ENCODE measurements at regions not wholly inside any gene's neighbourhood (a gene's known extent, or its start where the extent isn't known, plus 50 kb on each side); places are given as distances from the start of the nearest gene placed in this dataset.

- Histone ChIP-seq H3K9ac (ENCODE audit: low read length in 2 of 2) (no peak overlapping the region), H3K27ac (ENCODE audit: low read length) (no peak overlapping the region), H3K9me3 (ENCODE audit: control insufficient read depth in 2 of 2, low read length in 2 of 2) (no peaks in the 10 kb centered on the region), H3K27me3 (ENCODE audit: control insufficient read depth in 1 of 2, insufficient read depth in 2 of 2, low read length in 2 of 2) (no peaks in the 10 kb centered on the region), H3K4me3 (ENCODE audit: low read length in 2 of 2) (no peak overlapping the region), H3K36me3 (ENCODE audit: control insufficient read depth in 2 of 2, insufficient read depth in 2 of 2, low read length in 2 of 2) (no peaks in the 10 kb centered on the region), H3K4me1 (ENCODE audit: control insufficient read depth, insufficient read depth, low read length) (no peaks in the 10 kb centered on the region)
Measured at GRCh38 chr12:60114169-60114568, 518.3 kb downstream of the SLC16A7 start.

- Histone ChIP-seq H3K27ac (ENCODE audit: low read length) (no peak overlapping the region), H3K27me3 (ENCODE audit: control insufficient read depth in 1 of 2, insufficient read depth in 2 of 2, low read length in 2 of 2) (no peaks in the 10 kb centered on the region), H3K9ac (ENCODE audit: low read length in 2 of 2) (no peak overlapping the region), H3K9me3 (ENCODE audit: control insufficient read depth in 2 of 2, low read length in 2 of 2) (no peaks in the 10 kb centered on the region), H3K36me3 (ENCODE audit: control insufficient read depth in 2 of 2, insufficient read depth in 2 of 2, low read length in 2 of 2) (no peaks in the 10 kb centered on the region), H3K4me1 (ENCODE audit: control insufficient read depth, insufficient read depth, low read length) (no peaks in the 10 kb centered on the region), H3K4me3 (ENCODE audit: low read length in 2 of 2) (no peak overlapping the region)
Measured at GRCh38 chr12:60119327-60119726, 523.5 kb downstream of the SLC16A7 start.

GRCh38 chr12:60120199-60120598 is 524.4 kb downstream of the SLC16A7 start:
- Histone ChIP-seq H3K36me3 (ENCODE audit: control insufficient read depth in 2 of 2, insufficient read depth in 2 of 2, low read length in 2 of 2) (no peaks in the 10 kb centered on the region), H3K27me3 (ENCODE audit: control insufficient read depth in 1 of 2, insufficient read depth in 2 of 2, low read length in 2 of 2) (no peaks in the 10 kb centered on the region), H3K4me1 (ENCODE audit: control insufficient read depth, insufficient read depth, low read length) (no peaks in the 10 kb centered on the region), H3K9me3 (ENCODE audit: control insufficient read depth in 2 of 2, low read length in 2 of 2) (no peaks in the 10 kb centered on the region), H3K27ac (ENCODE audit: low read length) (no peak overlapping the region), H3K9ac (ENCODE audit: low read length in 2 of 2) (no peak overlapping the region), H3K4me3 (ENCODE audit: low read length in 2 of 2) (no peak overlapping the region)

GRCh38 chr12:60123557-60123956 is 527.7 kb downstream of the SLC16A7 start:
- Histone ChIP-seq H3K27me3 (ENCODE audit: control insufficient read depth in 1 of 2, insufficient read depth in 2 of 2, low read length in 2 of 2) (no peaks in the 10 kb centered on the region), H3K36me3 (ENCODE audit: control insufficient read depth in 2 of 2, insufficient read depth in 2 of 2, low read length in 2 of 2) (no peaks in the 10 kb centered on the region), H3K9ac (ENCODE audit: low read length in 2 of 2) (no peak overlapping the region), H3K4me3 (ENCODE audit: low read length in 2 of 2) (no peak overlapping the region), H3K4me1 (ENCODE audit: control insufficient read depth, insufficient read depth, low read length) (no peaks in the 10 kb centered on the region), H3K9me3 (ENCODE audit: control insufficient read depth in 2 of 2, low read length in 2 of 2) (no peaks in the 10 kb centered on the region), H3K27ac (ENCODE audit: low read length) (no peak overlapping the region)

GRCh38 chr12:60137513-60137912 is 541.7 kb downstream of the SLC16A7 start:
- Histone ChIP-seq H3K27me3 (ENCODE audit: control insufficient read depth in 1 of 2, insufficient read depth in 2 of 2, low read length in 2 of 2) (no peaks in the 10 kb centered on the region), H3K4me3 (ENCODE audit: low read length in 2 of 2) (no peak overlapping the region), H3K4me1 (ENCODE audit: control insufficient read depth, insufficient read depth, low read length) (no peaks in the 10 kb centered on the region), H3K9me3 (ENCODE audit: control insufficient read depth in 2 of 2, low read length in 2 of 2) (no peaks in the 10 kb centered on the region), H3K9ac (ENCODE audit: low read length in 2 of 2) (no peak overlapping the region), H3K27ac (ENCODE audit: low read length) (no peak overlapping the region), H3K36me3 (ENCODE audit: control insufficient read depth in 2 of 2, insufficient read depth in 2 of 2, low read length in 2 of 2) (no peaks in the 10 kb centered on the region)

GRCh38 chr12:60138526-60138925 is 542.7 kb downstream of the SLC16A7 start:
- no peak overlapping the region for H3K27ac ChIP-seq (ENCODE audit: low read length)
- H3K36me3 ChIP-seq (ENCODE audit: control insufficient read depth in 2 of 2, insufficient read depth in 2 of 2, low read length in 2 of 2), result no peaks in the 10 kb centered on the region
- H3K27me3 ChIP-seq (ENCODE audit: control insufficient read depth in 1 of 2, insufficient read depth in 2 of 2, low read length in 2 of 2), result no peaks in the 10 kb centered on the region
- no peaks in the 10 kb centered on the region for H3K4me1 ChIP-seq (ENCODE audit: control insufficient read depth, insufficient read depth, low read length)
- H3K4me3 ChIP-seq (ENCODE audit: low read length in 2 of 2), result no peak overlapping the region
- no peaks in the 10 kb centered on the region for H3K9me3 ChIP-seq (ENCODE audit: control insufficient read depth in 2 of 2, low read length in 2 of 2)
- no peak overlapping the region for H3K9ac ChIP-seq (ENCODE audit: low read length in 2 of 2)

GRCh38 chr12:60144395-60144794 is 548.6 kb downstream of the SLC16A7 start:
- H3K4me1 ChIP-seq (ENCODE audit: control insufficient read depth, insufficient read depth, low read length), result no peaks in the 10 kb centered on the region

GRCh38 chr12:60148109-60148508 is 552.3 kb downstream of the SLC16A7 start:
- no peak overlapping the region for H3K27ac ChIP-seq (ENCODE audit: low read length)

More at GRCh38 chr12:60144395-60144794, 548.6 kb downstream of the SLC16A7 start:
- H3K27me3 ChIP-seq (ENCODE audit: control insufficient read depth in 1 of 2, insufficient read depth in 2 of 2, low read length in 2 of 2), result no peaks in the 10 kb centered on the region
- no peaks in the 10 kb centered on the region for H3K36me3 ChIP-seq (ENCODE audit: control insufficient read depth in 2 of 2, insufficient read depth in 2 of 2, low read length in 2 of 2)
- H3K27ac ChIP-seq (ENCODE audit: low read length), result no peak overlapping the region
- no peak overlapping the region for H3K9ac ChIP-seq (ENCODE audit: low read length in 2 of 2)
- H3K4me3 ChIP-seq (ENCODE audit: low read length in 2 of 2), result no peak overlapping the region
- no peaks in the 10 kb centered on the region for H3K9me3 ChIP-seq (ENCODE audit: control insufficient read depth in 2 of 2, low read length in 2 of 2)

GRCh38 chr12:60148831-60149230 is 553.0 kb downstream of the SLC16A7 start:
- no peaks in the 10 kb centered on the region for H3K27me3 ChIP-seq (ENCODE audit: control insufficient read depth in 1 of 2, insufficient read depth in 2 of 2, low read length in 2 of 2)
- no peaks in the 10 kb centered on the region for H3K9me3 ChIP-seq (ENCODE audit: control insufficient read depth in 2 of 2, low read length in 2 of 2)
- H3K9ac ChIP-seq (ENCODE audit: low read length in 2 of 2), result no peak overlapping the region
- no peak overlapping the region for H3K27ac ChIP-seq (ENCODE audit: low read length)
- no peaks in the 10 kb centered on the region for H3K4me1 ChIP-seq (ENCODE audit: control insufficient read depth, insufficient read depth, low read length)
- H3K36me3 ChIP-seq (ENCODE audit: control insufficient read depth in 2 of 2, insufficient read depth in 2 of 2, low read length in 2 of 2), result no peaks in the 10 kb centered on the region
- H3K4me3 ChIP-seq (ENCODE audit: low read length in 2 of 2), result no peak overlapping the region

More at GRCh38 chr12:60148109-60148508, 552.3 kb downstream of the SLC16A7 start:
- Histone ChIP-seq H3K4me1 (ENCODE audit: control insufficient read depth, insufficient read depth, low read length) (no peaks in the 10 kb centered on the region), H3K27me3 (ENCODE audit: control insufficient read depth in 1 of 2, insufficient read depth in 2 of 2, low read length in 2 of 2) (no peaks in the 10 kb centered on the region), H3K9me3 (ENCODE audit: control insufficient read depth in 2 of 2, low read length in 2 of 2) (no peaks in the 10 kb centered on the region), H3K36me3 (ENCODE audit: control insufficient read depth in 2 of 2, insufficient read depth in 2 of 2, low read length in 2 of 2) (no peaks in the 10 kb centered on the region), H3K9ac (ENCODE audit: low read length in 2 of 2) (no peak overlapping the region), H3K4me3 (ENCODE audit: low read length in 2 of 2) (no peak overlapping the region)

GRCh38 chr12:60152756-60153155 is 556.9 kb downstream of the SLC16A7 start:
- Histone ChIP-seq H3K4me3 (ENCODE audit: low read length in 2 of 2) (no peak overlapping the region), H3K27me3 (ENCODE audit: control insufficient read depth in 1 of 2, insufficient read depth in 2 of 2, low read length in 2 of 2) (no peaks in the 10 kb centered on the region), H3K9me3 (ENCODE audit: control insufficient read depth in 2 of 2, low read length in 2 of 2) (no peaks in the 10 kb centered on the region), H3K4me1 (ENCODE audit: control insufficient read depth, insufficient read depth, low read length) (no peaks in the 10 kb centered on the region), H3K36me3 (ENCODE audit: control insufficient read depth in 2 of 2, insufficient read depth in 2 of 2, low read length in 2 of 2) (no peaks in the 10 kb centered on the region), H3K9ac (ENCODE audit: low read length in 2 of 2) (no peak overlapping the region), H3K27ac (ENCODE audit: low read length) (no peak overlapping the region)

- H3K27ac ChIP-seq (ENCODE audit: low read length), result no peak overlapping the region
- H3K36me3 ChIP-seq (ENCODE audit: control insufficient read depth in 2 of 2, insufficient read depth in 2 of 2, low read length in 2 of 2), result no peaks in the 10 kb centered on the region
- H3K9ac ChIP-seq (ENCODE audit: low read length in 2 of 2), result no peak overlapping the region
- no peaks in the 10 kb centered on the region for H3K27me3 ChIP-seq (ENCODE audit: control insufficient read depth in 1 of 2, insufficient read depth in 2 of 2, low read length in 2 of 2)
- H3K9me3 ChIP-seq (ENCODE audit: control insufficient read depth in 2 of 2, low read length in 2 of 2), result no peaks in the 10 kb centered on the region
- H3K4me1 ChIP-seq (ENCODE audit: control insufficient read depth, insufficient read depth, low read length), result no peaks in the 10 kb centered on the region
- no peak overlapping the region for H3K4me3 ChIP-seq (ENCODE audit: low read length in 2 of 2)
Measured at GRCh38 chr12:60159761-60160160, 563.9 kb downstream of the SLC16A7 start.

Measured in stomach smooth muscle (tissue), 2 donors.